SHP77 (cell line): ENCODE measurements at regions not wholly inside any gene's neighbourhood (a gene's known extent, or its start where the extent isn't known, plus 50 kb on each side); places are given as distances from the start of the nearest gene placed in this dataset.
"Not testable (repeated sequence)": the region's sequence is repeated elsewhere in the genome, so short reads cannot be mapped to it uniquely, and the experiment has no call there.

Experiments used
- DNase-seq, 2 experiments: peaks; one replicate each; lab custom pipeline; 2025; lab: John Stamatoyannopoulos, UW

- no peak for DNase-seq
Observed at GRCh38 chr1:189986516-189986915, 491.1 kb downstream of the BRINP3 start.

GRCh38 chr1:189987509-189987908, 490.2 kb downstream of the BRINP3 start:
- DNase-seq: no peak

- no peak for DNase-seq
Observed at GRCh38 chr1:189992856-189993255, 484.8 kb downstream of the BRINP3 start.

GRCh38 chr1:190000365-190000872, 477.2 kb downstream of the BRINP3 start:
- no peak for DNase-seq

GRCh38 chr1:190001187-190001586, 476.5 kb downstream of the BRINP3 start:
- no peak for DNase-seq

- no peak for DNase-seq
Observed at GRCh38 chr1:190003376-190003775, 474.3 kb downstream of the BRINP3 start.

- DNase-seq: no peak
Observed at GRCh38 chr1:190011585-190011984, 466.1 kb downstream of the BRINP3 start.

GRCh38 chr1:190019151-190019550, 458.5 kb downstream of the BRINP3 start:
- DNase-seq: not testable (repeated sequence)

GRCh38 chr1:190019717-190020116, 457.9 kb downstream of the BRINP3 start:
- DNase-seq: no peak

GRCh38 chr1:190022709-190023108, 455.0 kb downstream of the BRINP3 start:
- DNase-seq: no peak

- no peak for DNase-seq
Observed at GRCh38 chr1:190029441-190029840, 448.2 kb downstream of the BRINP3 start.

- no peak for DNase-seq
Observed at GRCh38 chr1:190043655-190044054, 434.0 kb downstream of the BRINP3 start.

- DNase-seq: no peak
Observed at GRCh38 chr1:190046231-190046630, 431.4 kb downstream of the BRINP3 start.
